IMR-90 (cell line): ENCODE measurements at regions not wholly inside any gene's neighbourhood (a gene's known extent, or its start where the extent isn't known, plus 50 kb on each side); places are given as distances from the start of the nearest gene placed in this dataset.

Experiments
- ATAC-seq: fragments of 200-7000 bp; cut with Tn5 transposase; 2 replicates; pipeline ENCODE4 v1.9.1; 2020; ENCODE audit warnings: low read depth, mild to moderate bottlenecking, moderate library complexity
- BruUV-seq: library from RNA; stranded (reverse); fragments of 400-500 nt; replicated peaks from 2 replicates; lab custom pipeline; 2021; lab: Mats Ljungman, UMichigan
- CTCF ChIA-PET: fragments of 300-600 bp; formaldehyde crosslinking; extraction: SDS; loops from one replicate; lab custom pipeline; 2021; ENCODE audit warnings: antibody characterized with exemption; lab: Yijun Ruan, JAX
- POLR2A ChIA-PET: fragments of 300-600 bp; sonication (Branson Sonifier 250); formaldehyde crosslinking; loops from one replicate; lab custom pipeline; 2022; ENCODE audit warnings: antibody characterized with exemption; ENCODE audit not compliant: unreplicated experiment; lab: Charles Lee
- DNase-seq: peaks from one replicate; pipeline ENCODE4 v3.0.0; 2013
- H2AFZ ChIP-seq: replicated peaks from 2 replicates; pipeline ENCODE3; 2013; ENCODE audit warnings: low read length, mild to moderate bottlenecking; ENCODE audit not compliant: poor library complexity
- H2AK5ac ChIP-seq: 2 replicates; pipeline ENCODE4 v1.6.1; 2013; ENCODE audit warnings: low read depth, low read length, inconsistent platforms
- H2AK9ac ChIP-seq: replicated peaks from 2 replicates; pipeline ENCODE3; 2013; ENCODE audit warnings: mild to moderate bottlenecking, low read depth, low read length, moderate library complexity; ENCODE audit not compliant: poor library complexity
- H2BK120ac ChIP-seq: 2 replicates; pipeline ENCODE4 v1.6.1; 2013; ENCODE audit warnings: low read depth, low read length, inconsistent platforms
- H2BK15ac ChIP-seq: 3 replicates; pipeline ENCODE4 v1.6.1; 2013; ENCODE audit warnings: low read depth, low read length, inconsistent platforms
- H2BK20ac ChIP-seq: 2 replicates; pipeline ENCODE4 v1.6.1; 2013; ENCODE audit warnings: low read depth, mild to moderate bottlenecking, inconsistent platforms, low read length, moderate library complexity
- H2BK5ac ChIP-seq: 2 replicates; pipeline ENCODE4 v1.6.1; 2013; ENCODE audit warnings: mild to moderate bottlenecking, low read depth, low read length, inconsistent platforms; ENCODE audit not compliant: poor library complexity, severe bottlenecking
- H3K14ac ChIP-seq: replicated peaks from 2 replicates; pipeline ENCODE4 v1.6.1; 2013; ENCODE audit warnings: low read depth, low read length, inconsistent platforms
- H3K18ac ChIP-seq: 2 replicates; pipeline ENCODE4 v1.6.1; 2013; ENCODE audit warnings: low read depth, low read length, control low read depth
- H3K23ac ChIP-seq: 2 replicates; pipeline ENCODE4 v1.6.1; 2013; ENCODE audit warnings: low read depth, low read length, inconsistent platforms
- H3K27ac ChIP-seq: 2 replicates; pipeline ENCODE4 v1.5.1; 2013; ENCODE audit warnings: mild to moderate bottlenecking, control low read depth, low read length; ENCODE audit not compliant: insufficient read depth
- H3K27me3 ChIP-seq: 2 replicates; pipeline ENCODE4 v1.6.1; 2013; ENCODE audit warnings: low read length; ENCODE audit not compliant: control insufficient read depth, insufficient read depth
- H3K36me3 ChIP-seq: 2 replicates; pipeline ENCODE4 v1.6.1; 2013; ENCODE audit warnings: low read length, mixed read lengths; ENCODE audit not compliant: control insufficient read depth, insufficient read depth
- H3K4ac ChIP-seq: 2 replicates; pipeline ENCODE4 v1.6.1; 2013; ENCODE audit warnings: low read depth, low read length, inconsistent platforms
- H3K4me1 ChIP-seq: 2 replicates; pipeline ENCODE4 v1.6.1; 2013; ENCODE audit warnings: low read length, mixed read lengths; ENCODE audit not compliant: control insufficient read depth, insufficient read depth
- H3K4me2 ChIP-seq: 2 replicates; pipeline ENCODE4 v1.6.1; 2013; ENCODE audit warnings: low read depth, mild to moderate bottlenecking, control low read depth, low read length, moderate library complexity
- H3K4me3 ChIP-seq: 2 replicates; pipeline ENCODE4 v1.5.1; 2013; ENCODE audit warnings: low read depth, mild to moderate bottlenecking, control low read depth, low read length, moderate library complexity; ENCODE audit not compliant: insufficient read depth
- H3K56ac ChIP-seq: 2 replicates; pipeline ENCODE4 v1.6.1; 2013; ENCODE audit warnings: low read length, inconsistent platforms; ENCODE audit not compliant: insufficient read depth; ENCODE audit errors: extremely low read depth
- H3K79me1 ChIP-seq, 2 experiments: 2 replicates each; pipeline ENCODE4 v1.6.1; 2013; ENCODE audit warnings: low read length in 2 of 2, inconsistent platforms in 1 of 2, low read depth in 1 of 2
- H3K9ac ChIP-seq: 2 replicates; pipeline ENCODE4 v1.6.1; 2013; ENCODE audit warnings: low read depth, low read length, control low read depth
- H3K9me1 ChIP-seq: 2 replicates; pipeline ENCODE4 v1.6.1; 2013; ENCODE audit warnings: low read length, inconsistent platforms; ENCODE audit not compliant: insufficient read depth
- H3K9me3 ChIP-seq: 2 replicates; pipeline ENCODE4 v1.6.1; 2013; ENCODE audit warnings: low read length; ENCODE audit not compliant: control insufficient read depth, insufficient read depth
- H4K20me1 ChIP-seq: 2 replicates; pipeline ENCODE4 v1.6.1; 2013; ENCODE audit warnings: low read length, inconsistent platforms; ENCODE audit not compliant: insufficient read depth
- H4K5ac ChIP-seq: 2 replicates; pipeline ENCODE4 v1.6.1; 2013; ENCODE audit warnings: mild to moderate bottlenecking, low read depth, low read length, control low read depth
- H4K8ac ChIP-seq, 2 experiments: 2 replicates each; pipeline ENCODE4 v1.6.1; 2013; ENCODE audit warnings: low read depth in 2 of 2, low read length in 2 of 2, control low read depth in 1 of 2, inconsistent platforms in 1 of 2
- H4K91ac ChIP-seq: 2 replicates; pipeline ENCODE4 v1.6.1; 2013; ENCODE audit warnings: low read depth, low read length, inconsistent platforms; ENCODE audit not compliant: insufficient read depth
- BHLHE40 ChIP-seq: fragments of 150-350 bp; IDR thresholded peaks from 2 replicates; pipeline ENCODE4 v1.6.1; 2016; ENCODE audit warnings: mild to moderate bottlenecking, low read depth, low read length
- CEBPB ChIP-seq: IDR thresholded peaks from 2 replicates; pipeline ENCODE4 v1.6.1; 2012; ENCODE audit warnings: low read depth, low read length, improper control_type of control experiment
- CHD1 ChIP-seq: IDR thresholded peaks from 2 replicates; pipeline ENCODE4 v1.6.1; 2012; ENCODE audit warnings: low read depth, low read length, improper control_type of control experiment
- CTCF ChIP-seq: conservative IDR thresholded peaks from 2 replicates; pipeline ENCODE4 v1.5.1; 2012; ENCODE audit warnings: mild to moderate bottlenecking, low read depth, low read length, improper control_type of control experiment
- ELK1 ChIP-seq: fragments of 150-350 bp; IDR thresholded peaks from 2 replicates; pipeline ENCODE4 v1.6.1; 2016; ENCODE audit warnings: low read depth, mild to moderate bottlenecking, low read length, moderate library complexity, borderline replicate concordance
- FOS ChIP-seq: fragments of 150-350 bp; IDR thresholded peaks from 2 replicates; pipeline ENCODE4 v1.6.1; 2016; ENCODE audit warnings: low read depth, low read length
- MAFK ChIP-seq: IDR thresholded peaks from 2 replicates; pipeline ENCODE4 v1.6.1; 2012; ENCODE audit warnings: low read depth, low read length, improper control_type of control experiment
- MAZ ChIP-seq: IDR thresholded peaks from 2 replicates; pipeline ENCODE4 v1.6.1; 2012; ENCODE audit warnings: low read depth, mild to moderate bottlenecking, low read length, improper control_type of control experiment, moderate library complexity, borderline replicate concordance
- MXI1 ChIP-seq: IDR thresholded peaks from 2 replicates; pipeline ENCODE4 v1.6.1; 2012; ENCODE audit warnings: low read depth, mild to moderate bottlenecking, low read length, moderate library complexity, borderline replicate concordance
- NFE2L2 ChIP-seq: fragments of 150-350 bp; IDR thresholded peaks from 2 replicates; pipeline ENCODE4 v1.6.1; 2016; ENCODE audit warnings: low read depth, mild to moderate bottlenecking, low read length
- POLR2A ChIP-seq: IDR thresholded peaks from 2 replicates; pipeline ENCODE4 v1.6.1; 2012; ENCODE audit warnings: mild to moderate bottlenecking, low read depth, low read length
- RAD21 ChIP-seq: IDR thresholded peaks from 2 replicates; pipeline ENCODE4 v1.6.1; 2012; ENCODE audit warnings: low read length, improper control_type of control experiment
- RCOR1 ChIP-seq: IDR thresholded peaks from 2 replicates; pipeline ENCODE4 v1.6.1; 2012; ENCODE audit warnings: mild to moderate bottlenecking, low read length, improper control_type of control experiment; ENCODE audit not compliant: insufficient replicate concordance
- RFX5 ChIP-seq: IDR thresholded peaks from 2 replicates; pipeline ENCODE4 v1.8.0; 2012; ENCODE audit warnings: low read depth, mild to moderate bottlenecking, low read length, moderate library complexity
- SMC3 ChIP-seq: fragments of 150-350 bp; IDR thresholded peaks from 2 replicates; pipeline ENCODE4 v1.6.1; 2016; ENCODE audit warnings: low read depth, mild to moderate bottlenecking, antibody characterized with exemption, low read length, moderate library complexity
- USF2 ChIP-seq: fragments of 150-350 bp; IDR thresholded peaks from 2 replicates; pipeline ENCODE4 v1.6.1; 2017; ENCODE audit warnings: mild to moderate bottlenecking, antibody characterized with exemption, low read length, low read depth
- WGBS, 2 experiments: methylation state at CpG; one replicate each; pipeline versions ENCODE4 v1.1.5 to v1.1.7; 2013; ENCODE audit warnings: missing lambda C conversion rate in 2 of 2; ENCODE audit not compliant: insufficient read length in 1 of 2; ENCODE audit errors: extremely low coverage in 2 of 2; 5-methylcytosine and 5-hydroxymethylcytosine counted together
- dilution Hi-C: fragments of 300-500 bp; cut with HindIII; formaldehyde crosslinking; loops from one replicate; pipeline ENCODE4 v1.14.3; 2018; ENCODE audit warnings: low sequenced_read_pairs; ENCODE audit not compliant: unreplicated experiment
- in situ Hi-C: fragments of 300-500 bp; cut with MboI; formaldehyde crosslinking; loops from 3 replicates; pipeline ENCODE4 v1.14.3; 2019; ENCODE audit warnings: low sequenced_read_pairs, inconsistent platforms, mixed read lengths
- intact Hi-C: fragments of 100-400 bp; cut with micrococcal nuclease; formaldehyde crosslinking; loops from 2 replicates; pipeline ENCODE4 v1.10.0; 2022

GRCh38 chr4:78720204-78720603 lies 55.9 kb upstream of the BMP2K start:
- in situ Hi-C loops, result no loop called here
- Histone ChIP-seq H2AFZ (no peak overlapping the region), H3K79me1 (no peaks in the 10 kb centered on the region), H3K14ac (no peak overlapping the region), H4K5ac (no peak overlapping the region), H3K23ac (no peak overlapping the region), H3K27me3 (no peaks in the 10 kb centered on the region), H4K91ac (no peak overlapping the region), H3K4me1 (no peaks in the 10 kb centered on the region), H2AK5ac (no peak overlapping the region), H3K9ac (no peak overlapping the region), H3K36me3 (no peaks in the 10 kb centered on the region), H3K4me3 (no peak overlapping the region), H2BK20ac (no peak overlapping the region), H4K8ac (no peak overlapping the region), H2BK120ac (no peak overlapping the region), H4K20me1 (no peaks in the 10 kb centered on the region), H3K18ac (no peak overlapping the region), H3K9me1 (no peaks in the 10 kb centered on the region), H3K4ac (no peak overlapping the region), H3K27ac (no peak overlapping the region), H3K4me2 (no peak overlapping the region), H2BK15ac (no peak overlapping the region), H2AK9ac (no peak overlapping the region), H3K9me3 (no peaks in the 10 kb centered on the region), H3K56ac (no peak overlapping the region), H2BK5ac (no peak overlapping the region)
- ATAC-seq (no peak), DNase-seq (no peak)
- no CpG with 5 or more reads among the region's 3 CpGs for WGBS, 2 experiments
- intact Hi-C loops, result no loop called here
- dilution Hi-C loops, result no loop called here
- BruUV-seq, result no TSS peak
- ChIA-PET CTCF (no interaction called here), POLR2A (no interaction called here)
- TF ChIP-seq MXI1, result no peak
- no peak for TF ChIP-seq CHD1
- TF ChIP-seq CTCF, result no peak
- TF ChIP-seq USF2, result no peak
- no peak for TF ChIP-seq RAD21
- no peak for TF ChIP-seq ELK1
- no peak for TF ChIP-seq FOS
- no peak for TF ChIP-seq BHLHE40
- no peak for TF ChIP-seq RFX5
- TF ChIP-seq RCOR1, result no peak
- no peak for TF ChIP-seq MAZ
- no peak for TF ChIP-seq SMC3
- no peak for TF ChIP-seq POLR2A
- no peak for TF ChIP-seq NFE2L2
- TF ChIP-seq MAFK, result no peak
- no peak for TF ChIP-seq CEBPB
